ENCODE measurements at regions not wholly inside any gene's neighbourhood (a gene's known extent, or its start where the extent isn't known, plus 50 kb on each side); places are given as distances from the start of the nearest gene placed in this dataset.

DNA sequence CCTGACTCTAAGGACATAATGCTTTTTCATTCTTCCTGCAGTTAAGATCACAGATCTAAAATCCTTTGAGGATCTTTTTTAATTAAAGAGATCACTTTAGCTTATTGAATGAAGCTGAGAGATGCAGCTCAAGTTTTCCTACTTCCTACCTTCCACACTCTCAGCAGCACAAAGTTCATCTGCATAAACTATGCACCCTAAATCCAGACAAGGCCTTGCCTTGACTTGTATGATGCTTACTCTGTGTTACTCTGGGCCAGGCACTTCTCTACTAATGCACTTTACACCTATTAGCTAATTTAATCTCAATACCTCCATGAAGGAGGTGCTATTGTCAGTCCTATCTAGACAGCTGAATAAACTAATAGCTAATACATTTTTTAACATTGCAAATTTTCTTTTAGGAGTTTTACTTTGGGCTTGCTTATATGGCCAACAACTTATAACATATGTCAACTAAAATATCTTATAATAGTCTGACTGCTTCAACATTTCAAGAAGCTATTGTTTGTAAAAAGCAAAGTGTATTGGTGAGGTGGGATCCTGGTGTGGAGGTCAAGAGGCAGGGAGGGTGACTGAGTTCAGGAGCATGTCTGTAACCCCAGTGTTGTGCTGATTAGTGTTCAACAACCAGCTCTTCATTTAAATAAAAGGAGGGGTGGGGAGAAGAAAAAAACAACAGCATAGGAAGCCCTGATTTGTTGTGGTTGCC is 172.4 kb upstream of the ATP11B start:
- Histone ChIP-seq H4K20me1 (ENCODE audit: insufficient read depth, low read length) (no peaks in the 10 kb centered on the region), H4K5ac (ENCODE audit: low read depth, low read length) (no peak overlapping the region), H3K56ac (ENCODE audit: extremely low read depth, insufficient read depth, low read length) (no peak overlapping the region), H2AFZ (replicated peaks; ENCODE audit: low read length, poor library complexity) (no peak overlapping the region), H3K14ac (replicated peaks; ENCODE audit: low read depth, low read length) (no peak overlapping the region), H3K27me3 (ENCODE audit: control insufficient read depth, insufficient read depth, low read length) (no peaks in the 10 kb centered on the region), H2AK9ac (replicated peaks; ENCODE audit: low read depth, low read length, poor library complexity) (no peak overlapping the region), H3K4ac (ENCODE audit: low read depth, low read length) (no peak overlapping the region), H2BK120ac (ENCODE audit: low read depth, low read length) (no peak overlapping the region), H3K23ac (ENCODE audit: low read depth, low read length) (no peak overlapping the region), H3K9me1 (ENCODE audit: insufficient read depth, low read length) (no peaks in the 10 kb centered on the region), H3K4me3 (ENCODE audit: insufficient read depth, low read depth, low read length) (no peak overlapping the region), H3K9ac (ENCODE audit: low read depth, low read length) (no peak overlapping the region), H2BK20ac (ENCODE audit: low read depth, low read length) (no peak overlapping the region), H4K91ac (ENCODE audit: insufficient read depth, low read depth, low read length) (no peak overlapping the region), H3K9me3 (ENCODE audit: control insufficient read depth, insufficient read depth, low read length) (no peaks in the 10 kb centered on the region), H2AK5ac (ENCODE audit: low read depth, low read length) (no peak overlapping the region), H4K8ac (ENCODE audit: low read depth in 2 of 2, low read length in 2 of 2) (no peak overlapping the region), H2BK5ac (ENCODE audit: low read depth, low read length, poor library complexity, severe bottlenecking) (no peak overlapping the region), H3K27ac (ENCODE audit: insufficient read depth, low read length) (no peak overlapping the region), H3K79me1 (ENCODE audit: low read depth in 1 of 2, low read length in 2 of 2) (no peaks in the 10 kb centered on the region), H3K18ac (ENCODE audit: low read depth, low read length) (no peak overlapping the region), H3K36me3 (ENCODE audit: control insufficient read depth, insufficient read depth, low read length) (no peaks in the 10 kb centered on the region), H3K4me1 (ENCODE audit: control insufficient read depth, insufficient read depth, low read length) (no peaks in the 10 kb centered on the region), H2BK15ac (ENCODE audit: low read depth, low read length) (no peak overlapping the region), H3K4me2 (ENCODE audit: low read depth, low read length) (no peak overlapping the region)
- in situ Hi-C loops (cut with MboI; ENCODE audit: low sequenced_read_pairs) (no loop called here), intact Hi-C loops (cut with micrococcal nuclease) (no loop called here), dilution Hi-C loops (cut with HindIII; ENCODE audit: low sequenced_read_pairs, unreplicated experiment) (no loop called here)
- BruUV-seq (replicated peaks): no TSS peak
- ChIA-PET CTCF (no interaction called here), POLR2A (ENCODE audit: unreplicated experiment) (no interaction called here)
- no peak for ATAC-seq (ENCODE audit: low read depth)
- no peak for DNase-seq
- TF ChIP-seq FOS (IDR thresholded peaks at IDR 0.05; ENCODE audit: low read depth, low read length): no peak
- no peak for TF ChIP-seq POLR2A (IDR thresholded peaks at IDR 0.05; ENCODE audit: low read depth, low read length)
- no peak for TF ChIP-seq SMC3 (IDR thresholded peaks at IDR 0.05; ENCODE audit: low read depth, low read length)
- no peak for TF ChIP-seq CHD1 (IDR thresholded peaks at IDR 0.05; ENCODE audit: low read depth, low read length)
- TF ChIP-seq RCOR1 (IDR thresholded peaks at IDR 0.05; ENCODE audit: insufficient replicate concordance, low read length): no peak
- TF ChIP-seq CEBPB (IDR thresholded peaks at IDR 0.05; ENCODE audit: low read depth, low read length): no peak
